GM19395 (cell line): ENCODE measurements at regions not wholly inside any gene's neighbourhood (a gene's known extent, or its start where the extent isn't known, plus 50 kb on each side); places are given as distances from the start of the nearest gene placed in this dataset.

Experiments
- ATAC-seq: cut with Tn5 transposase; IDR thresholded peaks from one replicate; pipeline ENCODE4 v1.9.1; 2021; ENCODE audit warnings: mild to moderate bottlenecking, moderate library complexity; ENCODE audit not compliant: unreplicated experiment

DNA sequence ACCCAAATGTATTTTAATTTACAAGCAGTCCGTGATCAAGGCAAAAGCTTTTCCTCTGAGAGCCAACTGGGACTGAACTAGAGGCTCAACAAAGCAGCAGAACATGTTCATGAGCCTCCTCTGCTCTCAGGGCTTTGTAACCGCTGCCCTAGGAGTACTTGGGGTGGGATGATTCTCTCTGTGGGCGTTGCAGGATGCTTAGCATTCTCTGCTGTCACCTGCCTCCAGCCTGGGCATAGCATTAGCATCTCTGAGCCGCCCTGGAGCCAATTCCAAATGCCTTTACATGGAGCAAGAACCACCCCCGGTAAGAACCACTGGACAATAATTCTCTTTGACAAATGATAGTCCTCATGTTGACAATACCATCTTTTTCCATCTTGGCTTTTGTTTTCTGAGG, 237.6 kb upstream of the CDH4 start:
- no peak for ATAC-seq

GRCh38 chr20:61015602-61016001, 236.5 kb upstream of the CDH4 start:
- no peak for ATAC-seq

- ATAC-seq = no peak
These were observed 232.7 kb upstream of the CDH4 start for GRCh38 chr20:61019322-61019721.

GRCh38 chr20:61023612-61024011, 228.4 kb upstream of the CDH4 start:
- ATAC-seq = no peak

DNA sequence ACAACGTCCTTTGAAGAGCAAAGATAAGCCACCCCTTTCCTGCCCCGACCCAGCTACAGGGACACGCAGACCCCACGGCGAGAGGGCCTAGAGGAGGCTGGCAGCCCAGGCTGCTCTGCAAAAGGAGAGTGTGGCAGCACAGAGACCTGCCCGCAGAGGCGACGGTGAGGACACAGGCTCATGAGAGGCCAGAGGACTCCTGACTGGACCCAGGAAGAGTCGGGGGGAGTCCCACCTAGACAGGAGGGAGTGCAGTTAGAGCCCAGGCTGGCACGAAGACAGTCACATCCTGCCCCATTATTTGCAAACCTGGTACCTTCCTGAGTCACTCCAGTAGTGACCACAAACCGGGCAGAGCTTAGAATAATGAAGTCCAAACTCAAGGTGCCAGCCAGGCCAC, 227.7 kb upstream of the CDH4 start:
- no peak for ATAC-seq

GRCh38 chr20:61025536-61025935, 226.5 kb upstream of the CDH4 start:
- ATAC-seq = no peak

DNA sequence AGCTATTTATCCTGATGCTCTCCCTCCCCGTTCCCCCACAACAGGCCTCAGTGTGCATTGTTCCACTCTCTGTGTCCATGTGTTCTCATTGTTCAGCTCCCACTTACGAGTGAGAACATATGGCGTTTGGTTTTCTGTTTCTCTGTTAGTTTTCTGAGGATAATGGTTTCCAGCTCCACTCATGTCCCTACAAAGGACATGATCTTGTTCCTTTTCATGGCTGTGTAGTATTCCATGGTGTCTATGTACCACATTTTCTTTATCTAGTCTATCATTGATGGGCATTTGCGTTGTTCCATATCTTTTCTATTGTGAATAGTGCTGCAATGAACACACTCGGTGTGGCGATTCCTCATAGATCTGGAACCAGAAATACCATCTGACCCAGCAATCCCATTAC, 225.9 kb upstream of the CDH4 start:
- ATAC-seq = no peak

- no peak for ATAC-seq
These were observed 225.3 kb upstream of the CDH4 start for GRCh38 chr20:61026731-61027130.

GRCh38 chr20:61027218-61027617, 224.8 kb upstream of the CDH4 start:
- ATAC-seq = no peak

DNA sequence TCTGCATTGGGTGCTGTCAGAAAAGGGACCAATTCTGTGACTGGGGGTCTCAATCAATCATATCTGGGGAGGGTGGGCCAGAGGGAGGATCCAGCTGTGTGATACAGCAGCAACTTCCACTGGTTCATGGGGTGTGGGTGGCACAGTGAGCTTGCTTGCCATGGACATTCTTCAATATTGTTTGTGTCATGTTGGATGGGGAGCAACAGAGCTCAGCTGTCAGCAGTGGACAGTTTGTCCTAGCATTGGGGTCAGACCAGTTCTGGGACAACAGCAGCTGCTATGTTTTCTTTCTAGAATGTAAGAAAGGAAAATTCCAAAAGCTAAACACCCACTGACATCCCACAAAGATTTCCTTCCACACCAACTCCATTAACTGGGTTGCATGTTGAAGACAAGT, 221.9 kb upstream of the CDH4 start:
- ATAC-seq = no peak

- ATAC-seq = no peak
These were observed 220.8 kb upstream of the CDH4 start for GRCh38 chr20:61031101-61031830.

- no peak for ATAC-seq
These were observed 214.6 kb upstream of the CDH4 start for GRCh38 chr20:61037498-61037897.

DNA sequence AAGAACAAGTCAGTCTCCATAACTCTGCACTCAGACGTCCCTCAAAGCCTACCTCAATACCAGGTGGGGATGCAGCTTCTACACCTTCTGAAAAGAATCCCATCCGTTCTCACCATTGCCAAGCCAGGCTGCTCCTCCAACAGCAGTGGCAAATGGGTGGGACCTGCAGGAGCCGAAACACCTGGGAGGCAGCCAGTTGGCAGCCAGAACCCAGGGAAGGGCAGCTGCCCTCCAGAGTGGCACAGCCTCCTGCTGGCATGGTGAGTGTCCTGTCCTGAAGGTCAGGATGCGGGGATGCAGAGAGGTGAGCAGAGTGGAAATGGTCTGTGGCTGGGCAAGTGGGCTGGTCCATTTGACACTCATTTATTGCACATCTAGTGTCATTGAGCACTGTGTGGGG, 210.6 kb upstream of the CDH4 start:
- ATAC-seq = no peak

GRCh38 chr20:61042506-61043385, 209.3 kb upstream of the CDH4 start:
- no peak for ATAC-seq

DNA sequence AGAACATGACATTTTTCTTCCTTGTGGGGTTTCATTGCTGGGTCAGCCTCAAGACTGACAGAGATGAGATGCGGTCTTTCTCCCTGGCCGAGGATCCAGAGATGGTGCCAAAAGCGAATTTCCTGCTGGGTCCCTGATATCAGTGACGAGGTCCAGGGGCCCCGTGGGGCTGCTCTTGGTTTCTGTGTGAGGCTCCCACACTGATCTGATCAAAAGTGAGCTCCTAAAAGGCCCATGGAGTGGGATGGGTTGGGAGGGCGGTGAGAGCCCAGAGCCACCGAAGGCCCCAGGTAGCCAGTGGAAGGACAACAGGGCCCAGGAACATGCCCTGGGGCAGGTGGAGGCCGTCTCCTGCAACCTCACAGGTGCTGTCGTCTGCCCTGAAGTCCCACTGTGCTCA, 208.4 kb upstream of the CDH4 start:
- ATAC-seq = no peak

DNA sequence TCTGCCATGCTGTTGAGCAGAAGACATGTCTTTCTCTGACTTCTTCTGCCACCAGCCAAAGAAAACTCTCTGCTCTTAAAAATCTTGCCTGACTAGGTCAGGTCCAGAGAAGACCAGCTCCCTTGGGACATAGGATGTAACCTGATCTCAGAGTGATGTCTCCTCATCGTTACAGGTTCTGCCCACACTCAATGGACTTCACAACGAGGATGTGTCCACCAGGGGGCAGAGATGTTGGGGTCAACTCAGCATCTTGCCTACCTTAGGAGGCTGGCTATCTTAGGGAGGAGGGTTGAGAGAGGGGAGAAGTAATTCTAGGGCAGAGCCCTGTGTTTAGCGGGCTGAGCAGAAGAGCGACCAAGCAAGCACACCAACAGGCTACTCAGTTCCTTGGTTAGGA, 207.6 kb upstream of the CDH4 start:
- ATAC-seq = no peak

GRCh38 chr20:61045091-61045490, 207.0 kb upstream of the CDH4 start:
- ATAC-seq = no peak

DNA sequence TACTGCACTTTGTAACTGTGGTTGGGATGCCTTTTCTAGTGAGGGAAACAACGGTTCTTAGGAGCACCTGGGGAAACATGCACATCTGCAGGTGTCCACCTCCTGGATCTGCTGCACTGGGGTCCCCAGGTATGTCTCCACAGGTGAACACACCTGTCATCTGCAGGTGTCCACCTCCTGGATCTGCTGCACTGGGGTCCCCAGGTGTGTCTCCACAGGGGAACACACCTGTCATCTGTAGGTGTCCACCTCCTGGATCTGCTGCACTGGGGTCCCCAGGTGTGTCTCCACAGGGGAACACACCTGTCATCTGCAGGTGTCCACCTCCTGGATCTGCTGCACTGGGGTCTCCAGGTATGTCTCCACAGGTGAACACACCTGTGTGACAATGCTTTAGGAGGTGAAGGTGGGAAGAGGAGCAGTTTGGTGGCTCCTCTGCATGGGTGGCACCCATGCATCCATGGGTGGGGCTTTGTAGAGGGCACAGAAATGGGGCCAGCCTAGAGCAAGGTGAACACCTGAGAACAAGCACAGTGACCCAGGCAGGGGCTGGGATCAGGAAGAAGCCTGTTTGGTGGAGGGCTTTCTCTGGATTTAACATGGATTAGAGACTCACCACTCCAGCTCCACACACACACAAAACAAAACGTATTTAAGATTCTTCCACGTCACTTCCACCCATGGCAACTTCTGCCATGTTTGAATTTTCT, 206.0 kb upstream of the CDH4 start:
- no peak for ATAC-seq

GRCh38 chr20:61046721-61047351, 205.2 kb upstream of the CDH4 start:
- no peak for ATAC-seq

DNA sequence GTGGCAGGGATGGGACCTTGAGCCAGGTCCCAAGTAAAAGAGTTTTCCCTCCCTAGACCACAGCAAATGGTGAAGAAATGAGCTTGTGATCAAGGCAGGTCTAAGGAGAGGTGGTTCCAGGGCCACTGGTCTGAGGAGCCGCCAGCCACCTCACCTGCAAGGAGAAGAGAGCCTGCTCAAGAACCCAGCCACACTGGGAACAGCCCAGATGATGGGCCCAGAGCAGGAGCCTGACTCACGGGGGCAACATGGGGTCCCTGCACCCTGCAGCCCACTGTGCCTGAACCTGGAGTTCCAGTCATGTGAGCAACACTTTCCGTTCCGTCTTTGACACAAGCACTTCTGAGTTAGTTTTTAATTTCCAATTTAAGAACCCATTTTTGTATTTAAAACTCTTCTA, 204.5 kb upstream of the CDH4 start:
- ATAC-seq = no peak

GRCh38 chr20:61048302-61048701, 203.8 kb upstream of the CDH4 start:
- no peak for ATAC-seq
